ENCODE measurements at regions not wholly inside any gene's neighbourhood (a gene's known extent, or its start where the extent isn't known, plus 50 kb on each side); places are given as distances from the start of the nearest gene placed in this dataset.

GRCh38 chrX:39736216-39737211 lies 361.2 kb downstream of the BCOR start:
- H4K20me1 ChIP-seq (ENCODE audit: insufficient read depth) = no peaks in the 10 kb centered on the region
- no peak overlapping the region for H3K4me2 ChIP-seq (ENCODE audit: low read length)
- TF ChIP-seq RAD21 (conservative IDR thresholded peaks at IDR 0.05) (no peak), CTCF (IDR thresholded peaks at IDR 0.05; ENCODE audit: poor library complexity, severe bottlenecking) (no peak), REST (IDR thresholded peaks at IDR 0.05; ENCODE audit: borderline replicate concordance) (no peak), POLR2AphosphoS5 (IDR thresholded peaks at IDR 0.05) (no peak), SMC3 (conservative IDR thresholded peaks at IDR 0.05; ENCODE audit: poor library complexity) (no peak), EZH2 (IDR thresholded peaks at IDR 0.05; ENCODE audit: borderline replicate concordance, insufficient read depth, low read length, poor library complexity, severe bottlenecking) (no peak), EP300 (conservative IDR thresholded peaks at IDR 0.05; ENCODE audit: poor library complexity, severe bottlenecking) (no peak)
- H3K36me3 ChIP-seq (ENCODE audit: insufficient read depth, low read length) = no peaks in the 10 kb centered on the region
- no peaks in the 10 kb centered on the region for H3K9me2 ChIP-seq (ENCODE audit: insufficient read depth, low read length)
- H3K9ac ChIP-seq (ENCODE audit: low read length) = no peak overlapping the region
- H2AFZ ChIP-seq (ENCODE audit: low read depth, low read length) = no peak overlapping the region
- no peaks in the 10 kb centered on the region for H3K9me3 ChIP-seq (ENCODE audit: low read length)
- no peaks in the 10 kb centered on the region for H3F3A ChIP-seq (ENCODE audit: insufficient read depth, low read length, poor library complexity, severe bottlenecking)
- no peak overlapping the region for H3K27ac ChIP-seq (ENCODE audit: low read length)
- no peak overlapping the region for H3K4me3 ChIP-seq (ENCODE audit: low read length)
- H3K79me2 ChIP-seq (replicated peaks; ENCODE audit: insufficient read depth, low read length) = no peaks in the 10 kb centered on the region
- no peaks in the 10 kb centered on the region for H3K27me3 ChIP-seq (ENCODE audit: insufficient read depth, low read depth, low read length)

GRCh38 chrX:39739585-39739984 lies 358.2 kb downstream of the BCOR start:
- Histone ChIP-seq H3K79me2 (replicated peaks; ENCODE audit: insufficient read depth, low read length) (no peaks in the 10 kb centered on the region), H3K27me3 (ENCODE audit: insufficient read depth, low read depth, low read length) (no peaks in the 10 kb centered on the region), H3F3A (ENCODE audit: insufficient read depth, low read length, poor library complexity, severe bottlenecking) (no peaks in the 10 kb centered on the region), H3K9me3 (ENCODE audit: low read length) (no peaks in the 10 kb centered on the region), H3K9me2 (ENCODE audit: insufficient read depth, low read length) (no peaks in the 10 kb centered on the region), H3K36me3 (ENCODE audit: insufficient read depth, low read length) (no peaks in the 10 kb centered on the region), H3K4me3 (ENCODE audit: low read length) (no peak overlapping the region), H3K27ac (ENCODE audit: low read length) (no peak overlapping the region), H4K20me1 (ENCODE audit: insufficient read depth) (no peaks in the 10 kb centered on the region), H3K9ac (ENCODE audit: low read length) (no peak overlapping the region), H2AFZ (ENCODE audit: low read depth, low read length) (no peak overlapping the region), H3K4me2 (ENCODE audit: low read length) (no peak overlapping the region)
- no peak for TF ChIP-seq RAD21 (conservative IDR thresholded peaks at IDR 0.05)
- no peak for TF ChIP-seq EP300 (conservative IDR thresholded peaks at IDR 0.05; ENCODE audit: poor library complexity, severe bottlenecking)
- TF ChIP-seq EZH2 (IDR thresholded peaks at IDR 0.05; ENCODE audit: borderline replicate concordance, insufficient read depth, low read length, poor library complexity, severe bottlenecking) = no peak
- no peak for TF ChIP-seq CTCF (IDR thresholded peaks at IDR 0.05; ENCODE audit: poor library complexity, severe bottlenecking)
- TF ChIP-seq MXI1 (conservative IDR thresholded peaks at IDR 0.05; ENCODE audit: poor library complexity, severe bottlenecking) = no peak
- TF ChIP-seq POLR2AphosphoS5 (IDR thresholded peaks at IDR 0.05) = no peak
- no peak for TF ChIP-seq TAF1 (IDR thresholded peaks at IDR 0.05; ENCODE audit: low read depth)
- TF ChIP-seq REST (IDR thresholded peaks at IDR 0.05; ENCODE audit: borderline replicate concordance) = no peak
- no peak for TF ChIP-seq SMC3 (conservative IDR thresholded peaks at IDR 0.05; ENCODE audit: poor library complexity)
